HG03469 (cell line): ENCODE measurements at regions not wholly inside any gene's neighbourhood (a gene's known extent, or its start where the extent isn't known, plus 50 kb on each side); places are given as distances from the start of the nearest gene placed in this dataset.

Experiments used
- ATAC-seq: cut with Tn5 transposase; IDR thresholded peaks from one replicate; pipeline ENCODE4 v1.9.1; 2021; ENCODE audit warnings: mild to moderate bottlenecking, moderate library complexity, moderate number of reproducible peaks; ENCODE audit not compliant: unreplicated experiment

GRCh38 chr1:201703621-201704438 lies 125.1 kb upstream of the IPO9 start:
- ATAC-seq, result peak; percentile 52

- no peak for ATAC-seq
These were observed 124.5 kb upstream of the IPO9 start for GRCh38 chr1:201704439-201704792.

- ATAC-seq, result no peak
These were observed 123.6 kb upstream of the IPO9 start for GRCh38 chr1:201705389-201705788.

GRCh38 chr1:201706109-201706508 lies 122.8 kb upstream of the IPO9 start:
- ATAC-seq, result no peak

GRCh38 chr1:201707027-201707426 lies 121.9 kb upstream of the IPO9 start:
- ATAC-seq, result no peak

- no peak for ATAC-seq
These were observed 121.3 kb upstream of the IPO9 start for GRCh38 chr1:201707656-201708055.

GRCh38 chr1:201708085-201708512 lies 120.9 kb upstream of the IPO9 start:
- no peak for ATAC-seq

- ATAC-seq, result no peak
These were observed 120.3 kb upstream of the IPO9 start for GRCh38 chr1:201708691-201709090.

GRCh38 chr1:201709564-201710295 lies 119.2 kb upstream of the IPO9 start:
- peak; percentile 72 for ATAC-seq

- ATAC-seq, result no peak
These were observed 118.0 kb upstream of the IPO9 start for GRCh38 chr1:201710632-201711597.

- ATAC-seq, result no peak
These were observed 117.1 kb upstream of the IPO9 start for GRCh38 chr1:201711811-201712210.

GRCh38 chr1:201712387-201713085 lies 116.4 kb upstream of the IPO9 start:
- no peak for ATAC-seq

GRCh38 chr1:201713086-201713810 lies 115.7 kb upstream of the IPO9 start:
- no peak for ATAC-seq

GRCh38 chr1:201714542-201715329 lies 114.2 kb upstream of the IPO9 start:
- no peak for ATAC-seq

GRCh38 chr1:201715351-201715750 lies 113.6 kb upstream of the IPO9 start:
- ATAC-seq, result no peak

GRCh38 chr1:201715801-201716741 lies 112.9 kb upstream of the IPO9 start:
- ATAC-seq, result no peak

- ATAC-seq, result no peak
These were observed 112.2 kb upstream of the IPO9 start for GRCh38 chr1:201716742-201717135.

GRCh38 chr1:201717286-201717685 lies 111.7 kb upstream of the IPO9 start:
- no peak for ATAC-seq
